ENCODE measurements at regions not wholly inside any gene's neighbourhood (a gene's known extent, or its start where the extent isn't known, plus 50 kb on each side); places are given as distances from the start of the nearest gene placed in this dataset.
A peak's percentile ranks its signal among the peaks of the same experiment; 100 is the strongest.
"Not testable (repeated sequence)": the region's sequence is repeated elsewhere in the genome, so short reads cannot be mapped to it uniquely, and the experiment has no call there.

- in situ Hi-C loops (cut with HindIII; ENCODE audit: low sequenced_read_pairs): no loop called here
- DNase-seq (ENCODE audit: low spot score): peak; percentile 7
These were observed 69.1 kb upstream of the EP300 start for GRCh38 chr22:41023299-41023623.

- in situ Hi-C loops (cut with HindIII; ENCODE audit: low sequenced_read_pairs): no loop called here
- DNase-seq (ENCODE audit: low spot score): no peak
These were observed 63.6 kb upstream of the EP300 start for GRCh38 chr22:41028841-41029240.

- no peak for DNase-seq (ENCODE audit: low spot score)
- in situ Hi-C loops (cut with HindIII; ENCODE audit: low sequenced_read_pairs): no loop called here
These were observed 61.5 kb upstream of the EP300 start for GRCh38 chr22:41030891-41031290.

- in situ Hi-C loops (cut with HindIII; ENCODE audit: low sequenced_read_pairs): no loop called here
These were observed 57.7 kb upstream of the EP300 start for GRCh38 chr22:41034706-41035105.

GRCh38 chr22:41036924-41037323 is 55.5 kb upstream of the EP300 start:
- in situ Hi-C loops (cut with HindIII; ENCODE audit: low sequenced_read_pairs): no loop called here
- no peak for DNase-seq (ENCODE audit: low spot score)

More at GRCh38 chr22:41034706-41035105, 57.7 kb upstream of the EP300 start:
- no peak for DNase-seq (ENCODE audit: low spot score)

- in situ Hi-C loops (cut with HindIII; ENCODE audit: low sequenced_read_pairs): no loop called here
- DNase-seq (ENCODE audit: low spot score): no peak
These were observed 53.7 kb upstream of the EP300 start for GRCh38 chr22:41038732-41039131.

GRCh38 chr22:41039641-41040040 is 52.8 kb upstream of the EP300 start:
- DNase-seq (ENCODE audit: low spot score); in situ Hi-C loops (cut with HindIII; ENCODE audit: low sequenced_read_pairs): not testable (repeated sequence)

GRCh38 chr22:41040483-41040882 is 51.9 kb upstream of the EP300 start:
- in situ Hi-C loops (cut with HindIII; ENCODE audit: low sequenced_read_pairs): no loop called here
- no peak for DNase-seq (ENCODE audit: low spot score)

GRCh38 chr22:41041532-41041931 is 50.9 kb upstream of the EP300 start:
- in situ Hi-C loops (cut with HindIII; ENCODE audit: low sequenced_read_pairs): no loop called here
- no peak for DNase-seq (ENCODE audit: low spot score)
